Chondrocyte (in vitro differentiated cells): ENCODE measurements at regions not wholly inside any gene's neighbourhood (a gene's known extent, or its start where the extent isn't known, plus 50 kb on each side); places are given as distances from the start of the nearest gene placed in this dataset.

ENCODE experiments used
- DNase-seq: peaks from one replicate; pipeline ENCODE4 v3.0.0; 2021; ENCODE audit warnings: mixed read lengths, low spot score
- H3K27ac Mint-ChIP-seq: one replicate; pipeline ENCODE4 v1.8.0; 2021; ENCODE audit warnings: mild to moderate bottlenecking, moderate library complexity, mixed read lengths; ENCODE audit not compliant: unreplicated experiment
- H3K27me3 Mint-ChIP-seq: 2 replicates; pipeline ENCODE4 v1.8.0; 2021; ENCODE audit warnings: low read depth, mixed read lengths
- H3K36me3 Mint-ChIP-seq: 2 replicates; pipeline ENCODE4 v1.8.0; 2021; ENCODE audit warnings: low read depth, mixed read lengths
- H3K4me1 Mint-ChIP-seq: 2 replicates; pipeline ENCODE4 v1.8.0; 2021; ENCODE audit warnings: low read depth, mild to moderate bottlenecking, mixed read lengths
- H3K4me3 Mint-ChIP-seq: one replicate; pipeline ENCODE4 v1.8.0; 2021; ENCODE audit warnings: mild to moderate bottlenecking, moderate library complexity, mixed read lengths; ENCODE audit not compliant: unreplicated experiment
- H3K9me3 Mint-ChIP-seq: 2 replicates; pipeline ENCODE4 v1.8.0; 2021; ENCODE audit warnings: low read depth, mixed read lengths
- TF ChIP-seq, protein P1 (sequence below): fragments of 200-600 bp; sonication (generic); IDR thresholded peaks from 2 replicates; pipeline ENCODE4 v1.5.0; 2021; ENCODE audit warnings: antibody characterized with exemption, mild to moderate bottlenecking, moderate library complexity

DNA sequence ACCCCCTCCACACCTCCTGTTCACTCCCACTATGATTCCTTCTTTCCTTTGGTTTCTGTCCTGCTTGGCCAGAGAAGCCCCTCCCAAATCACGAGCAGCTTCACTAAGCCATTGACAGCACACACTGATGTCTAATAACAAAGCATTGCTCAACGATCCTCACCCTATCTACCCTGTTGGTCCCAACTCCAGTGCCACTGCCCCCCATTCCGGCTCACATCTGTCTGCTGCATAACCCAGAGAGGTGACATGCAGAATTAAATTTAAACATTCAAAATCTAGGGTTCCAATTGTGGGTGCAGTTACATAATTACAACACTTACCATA, 236.9 kb downstream of the TTLL7 start:
- H3K27me3 Mint-ChIP-seq, result peaks cover 9% of the 10 kb centered on the region
- TF ChIP-seq, protein P1, sequence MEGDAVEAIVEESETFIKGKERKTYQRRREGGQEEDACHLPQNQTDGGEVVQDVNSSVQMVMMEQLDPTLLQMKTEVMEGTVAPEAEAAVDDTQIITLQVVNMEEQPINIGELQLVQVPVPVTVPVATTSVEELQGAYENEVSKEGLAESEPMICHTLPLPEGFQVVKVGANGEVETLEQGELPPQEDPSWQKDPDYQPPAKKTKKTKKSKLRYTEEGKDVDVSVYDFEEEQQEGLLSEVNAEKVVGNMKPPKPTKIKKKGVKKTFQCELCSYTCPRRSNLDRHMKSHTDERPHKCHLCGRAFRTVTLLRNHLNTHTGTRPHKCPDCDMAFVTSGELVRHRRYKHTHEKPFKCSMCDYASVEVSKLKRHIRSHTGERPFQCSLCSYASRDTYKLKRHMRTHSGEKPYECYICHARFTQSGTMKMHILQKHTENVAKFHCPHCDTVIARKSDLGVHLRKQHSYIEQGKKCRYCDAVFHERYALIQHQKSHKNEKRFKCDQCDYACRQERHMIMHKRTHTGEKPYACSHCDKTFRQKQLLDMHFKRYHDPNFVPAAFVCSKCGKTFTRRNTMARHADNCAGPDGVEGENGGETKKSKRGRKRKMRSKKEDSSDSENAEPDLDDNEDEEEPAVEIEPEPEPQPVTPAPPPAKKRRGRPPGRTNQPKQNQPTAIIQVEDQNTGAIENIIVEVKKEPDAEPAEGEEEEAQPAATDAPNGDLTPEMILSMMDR, result no peak
- peak overlapping the region; percentile 55 for H3K4me3 Mint-ChIP-seq
- no peak for DNase-seq
- H3K36me3 Mint-ChIP-seq, result no peaks in the 10 kb centered on the region
- no peak overlapping the region for H3K27ac Mint-ChIP-seq
- H3K9me3 Mint-ChIP-seq, result no peaks in the 10 kb centered on the region
- peaks cover 4% of the 10 kb centered on the region for H3K4me1 Mint-ChIP-seq

DNA sequence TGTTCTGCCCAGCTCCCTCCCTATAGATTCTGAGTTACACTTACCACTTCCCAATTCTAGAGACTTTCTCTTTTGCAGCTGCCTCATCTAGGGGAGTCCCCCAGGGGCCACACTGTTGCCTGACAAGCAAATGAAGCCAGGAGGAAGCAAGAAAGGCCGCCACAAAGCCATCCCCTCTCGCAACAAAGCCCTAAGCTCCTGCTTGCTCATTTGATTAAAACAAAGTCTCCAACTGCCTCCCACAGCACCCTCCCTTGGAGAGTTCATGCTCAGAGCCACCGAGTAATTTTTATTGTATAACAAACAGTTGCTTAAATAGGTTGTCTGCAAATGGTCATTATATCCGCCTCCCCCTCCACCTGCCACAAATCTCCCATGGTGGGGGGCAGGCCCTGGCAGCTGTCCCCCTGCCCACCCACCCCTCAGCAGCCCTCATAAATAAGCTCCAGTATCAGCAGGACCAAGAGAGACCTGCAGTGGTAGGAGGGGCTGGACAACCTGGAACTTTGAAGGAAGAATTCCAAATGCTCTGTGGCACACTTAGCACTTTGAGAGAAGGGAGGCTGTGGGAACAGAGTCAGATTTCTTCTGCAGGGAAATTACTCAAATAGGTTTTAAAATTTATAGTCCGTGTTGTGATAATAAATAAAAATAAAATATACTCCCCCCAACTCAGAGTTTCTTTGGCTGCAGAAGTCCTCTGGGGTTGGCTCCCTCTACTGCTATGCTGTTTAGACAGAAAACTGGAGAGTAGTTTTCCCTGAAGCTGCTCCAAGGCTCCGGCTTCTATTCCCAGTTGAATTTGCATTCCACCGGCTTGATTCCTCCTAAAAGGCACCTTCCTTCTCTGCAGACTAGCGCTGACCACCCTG, 237.5 kb downstream of the TTLL7 start:
- peaks cover 9% of the 10 kb centered on the region for H3K27me3 Mint-ChIP-seq
- peaks cover 4% of the 10 kb centered on the region for H3K4me1 Mint-ChIP-seq
- no peak for DNase-seq
- TF ChIP-seq, protein P1, result no peak
- no peaks in the 10 kb centered on the region for H3K36me3 Mint-ChIP-seq
- H3K4me3 Mint-ChIP-seq, result peak overlapping the region; percentile 55
- no peak overlapping the region for H3K27ac Mint-ChIP-seq
- no peaks in the 10 kb centered on the region for H3K9me3 Mint-ChIP-seq

DNA sequence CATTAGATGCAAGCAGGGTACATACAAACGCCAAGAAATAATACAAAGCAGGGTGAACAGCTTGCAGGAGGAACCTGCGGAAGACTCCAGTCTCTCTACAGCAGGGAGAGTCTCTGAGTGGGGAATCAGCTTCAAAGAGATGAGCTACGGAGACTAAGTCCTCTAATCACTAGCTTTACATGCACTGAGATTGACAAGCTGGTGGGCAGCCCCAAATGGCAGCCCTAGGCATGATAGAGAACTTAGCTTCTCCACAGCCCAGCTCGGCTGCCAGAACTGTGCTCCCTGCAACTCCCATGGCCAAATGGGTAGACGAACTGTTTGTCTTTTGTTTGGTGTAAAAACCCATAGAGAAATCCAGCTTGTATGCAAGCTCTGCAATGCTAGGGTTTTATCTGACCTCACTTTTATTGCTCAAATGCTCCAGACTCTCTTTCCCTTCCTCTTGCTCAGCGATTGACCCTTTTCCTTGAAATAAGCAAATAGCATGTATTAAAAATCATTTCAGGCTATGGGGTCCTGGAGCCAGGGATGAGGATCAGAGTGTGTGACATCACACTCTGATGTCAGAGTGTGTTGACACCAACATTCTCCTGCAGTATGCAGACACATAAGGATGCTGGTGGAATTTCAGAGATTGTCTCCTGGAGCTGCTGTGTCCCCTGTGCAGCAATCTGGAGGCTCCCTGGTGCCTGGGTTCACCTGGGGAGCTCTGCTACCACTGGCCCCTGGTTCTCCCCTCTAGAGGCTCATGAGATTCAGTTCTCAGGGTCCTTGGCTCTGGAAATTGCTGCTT, 238.5 kb downstream of the TTLL7 start:
- Mint-ChIP-seq H3K4me3 (no peak overlapping the region), H3K27ac (no peak overlapping the region)
- DNase-seq, result no peak

DNA sequence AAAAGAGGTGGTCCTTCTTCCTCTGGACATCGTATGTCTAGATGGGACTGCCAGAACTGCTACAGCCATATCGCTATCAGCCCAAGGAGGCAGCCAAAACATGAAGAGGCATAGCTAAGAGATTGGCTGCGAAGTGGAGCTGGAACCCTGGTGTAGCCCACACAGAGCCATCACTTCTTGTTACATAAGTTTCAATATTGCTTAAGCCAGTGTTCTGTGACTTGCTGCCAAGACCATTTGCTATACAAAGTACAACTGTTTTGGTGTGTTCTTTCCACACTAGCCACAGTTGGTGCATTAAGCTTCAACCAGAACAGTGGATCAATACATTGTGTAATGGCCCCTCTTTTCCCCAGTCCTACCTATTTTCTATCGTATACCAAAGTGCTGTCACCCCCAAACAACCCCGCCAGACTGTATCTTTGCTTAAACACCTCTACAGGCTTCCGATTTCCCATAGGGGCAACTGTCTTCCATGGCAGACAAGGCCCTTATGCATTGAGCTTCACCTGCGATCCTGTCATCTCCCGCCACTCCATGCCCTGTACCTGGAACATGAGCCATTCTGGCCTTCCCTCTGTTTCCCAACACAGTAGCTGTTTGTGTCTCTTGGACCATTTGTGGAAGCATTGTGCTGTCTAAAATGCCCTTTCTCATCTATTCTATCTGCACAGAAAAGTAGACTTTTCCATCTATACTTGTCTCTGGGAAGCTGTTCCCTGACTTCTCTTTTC, 241.8 kb downstream of the TTLL7 start:
- Mint-ChIP-seq H3K4me3 (no peak overlapping the region), H3K4me1 (peaks cover 4% of the 10 kb centered on the region), H3K27me3 (peaks cover 9% of the 10 kb centered on the region), H3K9me3 (no peaks in the 10 kb centered on the region), H3K36me3 (no peaks in the 10 kb centered on the region), H3K27ac (no peak overlapping the region)
- no peak for DNase-seq
- TF ChIP-seq, protein P1, result no peak

More for the DNA sequence above, 238.5 kb downstream of the TTLL7 start:
- Mint-ChIP-seq H3K36me3 (no peaks in the 10 kb centered on the region), H3K27me3 (peaks cover 9% of the 10 kb centered on the region), H3K9me3 (no peaks in the 10 kb centered on the region), H3K4me1 (peaks cover 4% of the 10 kb centered on the region)
- TF ChIP-seq, protein P1, result no peak

DNA sequence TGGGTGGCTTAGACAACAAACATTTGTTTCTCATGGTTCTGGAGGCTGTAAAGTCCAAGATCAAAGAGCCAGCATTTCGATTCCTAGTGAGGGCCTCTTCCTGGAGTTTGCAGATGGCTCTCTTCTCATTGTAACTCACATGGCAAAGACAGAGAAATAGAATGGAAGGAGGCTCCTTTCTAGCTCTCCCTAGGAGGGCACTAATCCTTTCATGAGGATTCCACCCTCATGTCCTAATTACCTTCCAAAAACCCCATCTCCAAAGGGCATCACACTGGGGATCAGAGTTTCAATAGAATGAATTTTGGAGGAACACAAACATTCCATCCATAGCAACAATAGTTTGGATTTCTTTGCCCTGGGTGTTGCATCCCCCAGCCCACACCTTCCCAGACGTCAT, 247.3 kb downstream of the TTLL7 start:
- H3K9me3 Mint-ChIP-seq, result peaks cover 7% of the 10 kb centered on the region
- no peaks in the 10 kb centered on the region for H3K27me3 Mint-ChIP-seq
- H3K4me1 Mint-ChIP-seq, result peaks cover 3% of the 10 kb centered on the region
- no peak overlapping the region for H3K27ac Mint-ChIP-seq
- H3K36me3 Mint-ChIP-seq, result no peaks in the 10 kb centered on the region
- no peak for DNase-seq
- H3K4me3 Mint-ChIP-seq, result no peak overlapping the region
- TF ChIP-seq, protein P1, result no peak
